Activated T-helper 2 cell treated with anti-CD3 and anti-CD28 coated beads, Interferon-gamma antibody, Interleukin-2, Interleukin-4, amounts not matched to agents 10 μg/mL and 5 μg/mL and 100 μg/mL, durations not matched to agents 14 hours and 24 hours and 36 hours (primary cell): ENCODE measurements at regions not wholly inside any gene's neighbourhood (a gene's known extent, or its start where the extent isn't known, plus 50 kb on each side); places are given as distances from the start of the nearest gene placed in this dataset.

Experiments used
- DNase-seq: peaks from one replicate; pipeline ENCODE4 v3.0.0; 2021; ENCODE audit warnings: low spot score
- H3K27ac Mint-ChIP-seq: one replicate; pipeline ENCODE4 v1.8.0; 2021; ENCODE audit warnings: mixed read lengths
- H3K27me3 Mint-ChIP-seq: one replicate; pipeline ENCODE4 v1.8.0; 2021; ENCODE audit warnings: low read depth, mixed read lengths
- H3K36me3 Mint-ChIP-seq: one replicate; pipeline ENCODE4 v1.8.0; 2021; ENCODE audit warnings: low read depth, mixed read lengths
- H3K4me1 Mint-ChIP-seq: one replicate; pipeline ENCODE4 v1.8.0; 2021; ENCODE audit warnings: low read depth, mixed read lengths
- H3K4me3 Mint-ChIP-seq: one replicate; pipeline ENCODE4 v1.8.0; 2021; ENCODE audit warnings: low read depth, mild to moderate bottlenecking, moderate library complexity, mixed read lengths
- H3K9me3 Mint-ChIP-seq: one replicate; pipeline ENCODE4 v1.8.0; 2021; ENCODE audit warnings: mixed read lengths
- intact Hi-C: fragments of 100-400 bp; cut with micrococcal nuclease; formaldehyde crosslinking; loops from one replicate; pipeline ENCODE4 v1.15.1; 2023

GRCh38 chr1:4107291-4107690 lies 207.2 kb upstream of the C1orf174 start:
- no peak for DNase-seq
- no peaks in the 10 kb centered on the region for H3K9me3 Mint-ChIP-seq
- H3K4me1 Mint-ChIP-seq = no peaks in the 10 kb centered on the region
- no peaks in the 10 kb centered on the region for H3K36me3 Mint-ChIP-seq
- no peaks in the 10 kb centered on the region for H3K27me3 Mint-ChIP-seq
- intact Hi-C loops = no loop called here
- no peak overlapping the region for H3K4me3 Mint-ChIP-seq
- H3K27ac Mint-ChIP-seq = no peak overlapping the region

- H3K27me3 Mint-ChIP-seq = no peaks in the 10 kb centered on the region
- no peaks in the 10 kb centered on the region for H3K36me3 Mint-ChIP-seq
- no peak overlapping the region for H3K4me3 Mint-ChIP-seq
- intact Hi-C loops = no loop called here
- no peak for DNase-seq
- no peaks in the 10 kb centered on the region for H3K4me1 Mint-ChIP-seq
- no peaks in the 10 kb centered on the region for H3K9me3 Mint-ChIP-seq
- no peak overlapping the region for H3K27ac Mint-ChIP-seq
These were observed 208.3 kb upstream of the C1orf174 start for GRCh38 chr1:4108331-4108730.

- Mint-ChIP-seq H3K9me3 (no peaks in the 10 kb centered on the region), H3K27ac (no peak overlapping the region), H3K36me3 (no peaks in the 10 kb centered on the region), H3K4me3 (no peak overlapping the region), H3K27me3 (no peaks in the 10 kb centered on the region), H3K4me1 (no peaks in the 10 kb centered on the region)
- intact Hi-C loops = no loop called here
- DNase-seq = no peak
These were observed 208.9 kb upstream of the C1orf174 start for GRCh38 chr1:4108758-4109627.

- Mint-ChIP-seq H3K4me1 (no peaks in the 10 kb centered on the region), H3K27ac (no peak overlapping the region), H3K36me3 (no peaks in the 10 kb centered on the region), H3K27me3 (no peaks in the 10 kb centered on the region), H3K9me3 (no peaks in the 10 kb centered on the region), H3K4me3 (no peak overlapping the region)
- intact Hi-C loops = no loop called here
- no peak for DNase-seq
These were observed 209.5 kb upstream of the C1orf174 start for GRCh38 chr1:4109628-4109940.

- no peaks in the 10 kb centered on the region for H3K4me1 Mint-ChIP-seq
- H3K4me3 Mint-ChIP-seq = no peak overlapping the region
- H3K9me3 Mint-ChIP-seq = no peaks in the 10 kb centered on the region
- no peak for DNase-seq
- H3K27me3 Mint-ChIP-seq = no peaks in the 10 kb centered on the region
- no peaks in the 10 kb centered on the region for H3K36me3 Mint-ChIP-seq
- H3K27ac Mint-ChIP-seq = no peak overlapping the region
- intact Hi-C loops = no loop called here
These were observed 210.8 kb upstream of the C1orf174 start for GRCh38 chr1:4110888-4111287.

- Mint-ChIP-seq H3K27me3 (no peaks in the 10 kb centered on the region), H3K4me1 (no peaks in the 10 kb centered on the region), H3K27ac (no peak overlapping the region), H3K9me3 (no peaks in the 10 kb centered on the region), H3K4me3 (no peak overlapping the region), H3K36me3 (no peaks in the 10 kb centered on the region)
- intact Hi-C loops = no loop called here
- DNase-seq = no peak
These were observed 213.8 kb upstream of the C1orf174 start for GRCh38 chr1:4113897-4114296.

- DNase-seq = no peak
- Mint-ChIP-seq H3K36me3 (no peaks in the 10 kb centered on the region), H3K27me3 (no peaks in the 10 kb centered on the region), H3K27ac (no peak overlapping the region), H3K4me3 (no peak overlapping the region), H3K9me3 (no peaks in the 10 kb centered on the region), H3K4me1 (no peaks in the 10 kb centered on the region)
- intact Hi-C loops = no loop called here
These were observed 215.3 kb upstream of the C1orf174 start for GRCh38 chr1:4115191-4115900.

- Mint-ChIP-seq H3K36me3 (no peaks in the 10 kb centered on the region), H3K4me3 (no peak overlapping the region), H3K9me3 (no peaks in the 10 kb centered on the region), H3K27ac (no peak overlapping the region), H3K27me3 (no peaks in the 10 kb centered on the region), H3K4me1 (no peaks in the 10 kb centered on the region)
- no peak for DNase-seq
- intact Hi-C loops = no loop called here
These were observed 217.1 kb upstream of the C1orf174 start for GRCh38 chr1:4117196-4117595.

GRCh38 chr1:4118746-4119515 lies 218.9 kb upstream of the C1orf174 start:
- no peak overlapping the region for H3K27ac Mint-ChIP-seq
- no peak overlapping the region for H3K4me3 Mint-ChIP-seq
- intact Hi-C loops = no loop called here
- no peaks in the 10 kb centered on the region for H3K9me3 Mint-ChIP-seq
- no peaks in the 10 kb centered on the region for H3K4me1 Mint-ChIP-seq
- no peak for DNase-seq
- no peaks in the 10 kb centered on the region for H3K36me3 Mint-ChIP-seq
- no peaks in the 10 kb centered on the region for H3K27me3 Mint-ChIP-seq

- H3K4me3 Mint-ChIP-seq = no peak overlapping the region
- no peaks in the 10 kb centered on the region for H3K27me3 Mint-ChIP-seq
- H3K36me3 Mint-ChIP-seq = no peaks in the 10 kb centered on the region
- no peak overlapping the region for H3K27ac Mint-ChIP-seq
- H3K4me1 Mint-ChIP-seq = no peaks in the 10 kb centered on the region
- H3K9me3 Mint-ChIP-seq = no peaks in the 10 kb centered on the region
- no peak for DNase-seq
- intact Hi-C loops = no loop called here
These were observed 219.6 kb upstream of the C1orf174 start for GRCh38 chr1:4119516-4120220.

GRCh38 chr1:4120557-4121292 lies 220.7 kb upstream of the C1orf174 start:
- intact Hi-C loops = no loop called here
- H3K27me3 Mint-ChIP-seq = no peaks in the 10 kb centered on the region

GRCh38 chr1:4121293-4121684 lies 221.2 kb upstream of the C1orf174 start:
- no peak for DNase-seq
- Mint-ChIP-seq H3K27ac (no peak overlapping the region), H3K4me1 (no peaks in the 10 kb centered on the region), H3K36me3 (no peaks in the 10 kb centered on the region), H3K9me3 (no peaks in the 10 kb centered on the region), H3K4me3 (no peak overlapping the region), H3K27me3 (no peaks in the 10 kb centered on the region)
- intact Hi-C loops = no loop called here

More at GRCh38 chr1:4120557-4121292, 220.7 kb upstream of the C1orf174 start:
- Mint-ChIP-seq H3K27ac (no peak overlapping the region), H3K36me3 (no peaks in the 10 kb centered on the region), H3K4me3 (no peak overlapping the region), H3K4me1 (no peaks in the 10 kb centered on the region), H3K9me3 (no peaks in the 10 kb centered on the region)
- no peak for DNase-seq
